ENCODE measurements at regions not wholly inside any gene's neighbourhood (a gene's known extent, or its start where the extent isn't known, plus 50 kb on each side); places are given as distances from the start of the nearest gene placed in this dataset.

GRCh38 chr2:2836343-2837070, 505.4 kb upstream of the MYT1L start:
- H3K4me3 ChIP-seq, result no peak overlapping the region
- intact Hi-C loops (cut with DNase I), result no loop called here
- no peak overlapping the region for H3K27ac ChIP-seq
- peak in 1 of 2 donors; percentile 12 for DNase-seq (ENCODE audit: low spot score in 2 of 2)
- H3K9me3 ChIP-seq, result no peaks in the 10 kb centered on the region
- H3K4me1 ChIP-seq, result no peaks in the 10 kb centered on the region
- H3K27me3 ChIP-seq, result no peaks in the 10 kb centered on the region
- H3K36me3 ChIP-seq, result no peaks in the 10 kb centered on the region
- TF ChIP-seq CTCF (IDR thresholded peaks at IDR 0.05), result no peak

GRCh38 chr2:2834516-2835254, 503.6 kb upstream of the MYT1L start:
- intact Hi-C loops (cut with DNase I), result no loop called here
- Histone ChIP-seq H3K4me3 (no peak overlapping the region), H3K9me3 (no peaks in the 10 kb centered on the region), H3K27ac (no peak overlapping the region), H3K36me3 (no peaks in the 10 kb centered on the region), H3K4me1 (no peaks in the 10 kb centered on the region), H3K27me3 (no peaks in the 10 kb centered on the region)
- no peak for TF ChIP-seq CTCF (IDR thresholded peaks at IDR 0.05)
- DNase-seq (ENCODE audit: low spot score in 2 of 2), result peak in 1 of 2 donors; percentile 41

GRCh38 chr2:2834105-2834504, 503.0 kb upstream of the MYT1L start:
- Histone ChIP-seq H3K4me3 (no peak overlapping the region), H3K27ac (no peak overlapping the region), H3K27me3 (no peaks in the 10 kb centered on the region), H3K36me3 (no peaks in the 10 kb centered on the region), H3K4me1 (no peaks in the 10 kb centered on the region), H3K9me3 (no peaks in the 10 kb centered on the region)
- intact Hi-C loops (cut with DNase I), result no loop called here
- DNase-seq (ENCODE audit: low spot score in 2 of 2), result peak in 1 of 2 donors; percentile 41
- no peak for TF ChIP-seq CTCF (IDR thresholded peaks at IDR 0.05)

GRCh38 chr2:2832657-2833056, 501.6 kb upstream of the MYT1L start:
- no peak for TF ChIP-seq CTCF (IDR thresholded peaks at IDR 0.05)
- intact Hi-C loops (cut with DNase I), result no loop called here
- no peak overlapping the region for H3K4me3 ChIP-seq
- H3K27ac ChIP-seq, result no peak overlapping the region
- no peaks in the 10 kb centered on the region for H3K9me3 ChIP-seq
- DNase-seq (ENCODE audit: low spot score in 2 of 2), result peak in 1 of 2 donors; percentile 9
- no peaks in the 10 kb centered on the region for H3K36me3 ChIP-seq
- H3K27me3 ChIP-seq, result no peaks in the 10 kb centered on the region
- no peaks in the 10 kb centered on the region for H3K4me1 ChIP-seq

- Histone ChIP-seq H3K27ac (no peak overlapping the region), H3K36me3 (no peaks in the 10 kb centered on the region), H3K4me1 (no peaks in the 10 kb centered on the region), H3K27me3 (no peaks in the 10 kb centered on the region), H3K4me3 (no peak overlapping the region), H3K9me3 (no peaks in the 10 kb centered on the region)
- intact Hi-C loops (cut with DNase I), result no loop called here
- TF ChIP-seq CTCF (IDR thresholded peaks at IDR 0.05), result no peak
- peak in 1 of 2 donors; percentile 37 for DNase-seq (ENCODE audit: low spot score in 2 of 2)
Observed at GRCh38 chr2:2831633-2832032, 500.6 kb upstream of the MYT1L start.
